HCT116 (cell line): ENCODE measurements at regions not wholly inside any gene's neighbourhood (a gene's known extent, or its start where the extent isn't known, plus 50 kb on each side); places are given as distances from the start of the nearest gene placed in this dataset.

Experiments
- CTCF ChIP-seq, 3 experiments: fragments of 200-600 bp in 1 of 3; sonication (generic) in 1 of 3; IDR thresholded peaks in 2 of 3; conservative IDR thresholded peaks in 1 of 3; 2 replicates each; pipeline ENCODE4 v1.5.1; 2012 to 2017; ENCODE audit warnings: low read depth in 2 of 3, low read length in 2 of 3, antibody characterized with exemption in 1 of 3, borderline replicate concordance in 1 of 3, control low read depth in 1 of 3, mild to moderate bottlenecking in 1 of 3, mixed read lengths in 1 of 3, mixed run types in 1 of 3, moderate library complexity in 1 of 3; ENCODE audit not compliant: insufficient read depth in 1 of 3
- EZH2phosphoT487 ChIP-seq: fragments of 200-600 bp; IDR thresholded peaks from 2 replicates; pipeline ENCODE4 v1.6.1; 2018; ENCODE audit warnings: antibody characterized with exemption, borderline replicate concordance
- POLR2A ChIP-seq: IDR thresholded peaks from 2 replicates; pipeline ENCODE4 v1.7.0; 2011; ENCODE audit warnings: borderline replicate concordance; ENCODE audit not compliant: insufficient read depth, insufficient read length; ENCODE audit errors: extremely low read depth

- TF ChIP-seq EZH2phosphoT487: no peak
- no peak for TF ChIP-seq POLR2A
- TF ChIP-seq CTCF (IDR thresholded peaks at IDR 0.05 in 2 of 3, conservative IDR thresholded peaks at IDR 0.05 in 1 of 3; ENCODE audit: borderline replicate concordance in 1 of 3, insufficient read depth in 1 of 3, low read depth in 2 of 3, low read length in 2 of 3): no peak
Observed at GRCh38 chr6:118751072-118751471, 99.7 kb upstream of the CEP85L start.
